Testis (tissue), 2 donors: ENCODE measurements at regions not wholly inside any gene's neighbourhood (a gene's known extent, or its start where the extent isn't known, plus 50 kb on each side); places are given as distances from the start of the nearest gene placed in this dataset.

Experiments used
- POLR2A ChIP-seq: fragments of 450-650 bp; IDR thresholded peaks from one replicate; pipeline ENCODE4 v1.6.1; 2017; ENCODE audit warnings: antibody characterized with exemption, mild to moderate bottlenecking, moderate library complexity
- TF ChIP-seq, protein P1 (sequence below), 3 experiments: fragments of 450-650 bp in 2 of 3; fragments of 200-600 bp in 1 of 3; sonication (generic) in 1 of 3; IDR thresholded peaks; one replicate each; pipeline ENCODE4 v1.5.1; 2016 to 2019; ENCODE audit warnings: antibody characterized with exemption in 3 of 3, mild to moderate bottlenecking in 2 of 3, moderate library complexity in 1 of 3

- TF ChIP-seq POLR2A, result no peak
- TF ChIP-seq, protein P1, sequence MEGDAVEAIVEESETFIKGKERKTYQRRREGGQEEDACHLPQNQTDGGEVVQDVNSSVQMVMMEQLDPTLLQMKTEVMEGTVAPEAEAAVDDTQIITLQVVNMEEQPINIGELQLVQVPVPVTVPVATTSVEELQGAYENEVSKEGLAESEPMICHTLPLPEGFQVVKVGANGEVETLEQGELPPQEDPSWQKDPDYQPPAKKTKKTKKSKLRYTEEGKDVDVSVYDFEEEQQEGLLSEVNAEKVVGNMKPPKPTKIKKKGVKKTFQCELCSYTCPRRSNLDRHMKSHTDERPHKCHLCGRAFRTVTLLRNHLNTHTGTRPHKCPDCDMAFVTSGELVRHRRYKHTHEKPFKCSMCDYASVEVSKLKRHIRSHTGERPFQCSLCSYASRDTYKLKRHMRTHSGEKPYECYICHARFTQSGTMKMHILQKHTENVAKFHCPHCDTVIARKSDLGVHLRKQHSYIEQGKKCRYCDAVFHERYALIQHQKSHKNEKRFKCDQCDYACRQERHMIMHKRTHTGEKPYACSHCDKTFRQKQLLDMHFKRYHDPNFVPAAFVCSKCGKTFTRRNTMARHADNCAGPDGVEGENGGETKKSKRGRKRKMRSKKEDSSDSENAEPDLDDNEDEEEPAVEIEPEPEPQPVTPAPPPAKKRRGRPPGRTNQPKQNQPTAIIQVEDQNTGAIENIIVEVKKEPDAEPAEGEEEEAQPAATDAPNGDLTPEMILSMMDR (IDR thresholded peaks at IDR 0.05), result no peak
Measured at GRCh38 chr6:51489133-51489532, 598.3 kb downstream of the PKHD1 start.
